Fibroblast of lung (primary cell): ENCODE measurements at regions not wholly inside any gene's neighbourhood (a gene's known extent, or its start where the extent isn't known, plus 50 kb on each side); places are given as distances from the start of the nearest gene placed in this dataset.

Experiments
- DNase-seq, 2 donors: peaks; one replicate each; pipeline versions ENCODE4 v3.0.0 to v3.0.0-alpha.2; 2010; ENCODE audit warnings: low read depth in 2 of 2
- H2AFZ ChIP-seq: 2 replicates; pipeline ENCODE4 v1.5.1; 2012; ENCODE audit warnings: low read length, control low read depth, inconsistent platforms
- H3K27ac ChIP-seq: 2 replicates; pipeline ENCODE4 v1.5.1; 2011; ENCODE audit warnings: low read length, control low read depth; ENCODE audit not compliant: insufficient read depth
- H3K27me3 ChIP-seq: 2 replicates; pipeline ENCODE4 v1.5.1; 2011; ENCODE audit warnings: mild to moderate bottlenecking, low read length; ENCODE audit not compliant: control insufficient read depth, insufficient read depth
- H3K36me3 ChIP-seq: 2 replicates; pipeline ENCODE4 v1.5.1; 2011; ENCODE audit warnings: low read length; ENCODE audit not compliant: control insufficient read depth, insufficient read depth
- H3K4me1 ChIP-seq: 2 replicates; pipeline ENCODE4 v1.5.1; 2011; ENCODE audit warnings: low read length; ENCODE audit not compliant: control insufficient read depth, insufficient read depth; ENCODE audit errors: extremely low read depth
- H3K4me2 ChIP-seq: 2 replicates; pipeline ENCODE4 v1.5.1; 2011; ENCODE audit warnings: low read length, control low read depth; ENCODE audit not compliant: insufficient read depth; ENCODE audit errors: extremely low read depth
- H3K4me3 ChIP-seq, 4 experiments: fragments of 200-600 bp in 1 of 4; sonication (generic) in 1 of 4; replicated peaks in 1 of 4; 2 replicates each; pipeline ENCODE4 v1.5.1; 2011 to 2016; ENCODE audit warnings: low read length in 4 of 4, low read depth in 3 of 4, mild to moderate bottlenecking in 3 of 4, control low read depth in 2 of 4, inconsistent platforms in 1 of 4, mixed read lengths in 1 of 4; ENCODE audit not compliant: insufficient read depth in 1 of 4; ENCODE audit errors: control extremely low read depth in 1 of 4
- H3K79me2 ChIP-seq: 2 replicates; pipeline ENCODE4 v1.5.1; 2012; ENCODE audit warnings: mild to moderate bottlenecking, low read length, inconsistent platforms; ENCODE audit not compliant: control insufficient read depth, insufficient read depth
- H3K9ac ChIP-seq: 2 replicates; pipeline ENCODE4 v1.5.1; 2011; ENCODE audit warnings: mild to moderate bottlenecking, low read length, control low read depth; ENCODE audit not compliant: insufficient read depth
- H3K9me3 ChIP-seq: 2 replicates; pipeline ENCODE4 v1.5.1; 2012; ENCODE audit warnings: low read depth, low read length; ENCODE audit not compliant: control insufficient read depth, insufficient read depth
- H4K20me1 ChIP-seq: 2 replicates; pipeline ENCODE4 v1.5.1; 2011; ENCODE audit warnings: low read length; ENCODE audit not compliant: control insufficient read depth, insufficient read depth; ENCODE audit errors: extremely low read depth
- CTCF ChIP-seq, 2 donors: IDR thresholded peaks in 1 of 2; conservative IDR thresholded peaks in 1 of 2; 1 replicate in 1 of 2; 2 replicates in 1 of 2; pipeline ENCODE4 v1.5.1; 2011 to 2012; ENCODE audit warnings: low read length in 2 of 2, control low read depth in 1 of 2, inconsistent platforms in 1 of 2, low read depth in 1 of 2, mild to moderate bottlenecking in 1 of 2
- EZH2 ChIP-seq: IDR thresholded peaks from 2 replicates; pipeline ENCODE4 v1.5.1; 2012; ENCODE audit warnings: low read length, control low read depth, mild to moderate bottlenecking; ENCODE audit errors: missing control alignments

GRCh38 chr21:20570824-20571232 is 427.4 kb upstream of the NCAM2 start:
- no peak overlapping the region for H2AFZ ChIP-seq
- H4K20me1 ChIP-seq, result no peaks in the 10 kb centered on the region
- no peak for DNase-seq
- H3K36me3 ChIP-seq, result no peaks in the 10 kb centered on the region
- no peak overlapping the region for H3K4me3 ChIP-seq
- H3K79me2 ChIP-seq, result no peaks in the 10 kb centered on the region
- TF ChIP-seq EZH2 (no peak), CTCF (conservative IDR thresholded peaks at IDR 0.05 in 1 of 2, IDR thresholded peaks at IDR 0.05 in 1 of 2; ENCODE audit: low read depth in 1 of 2, low read length in 2 of 2) (no peak)
- H3K4me1 ChIP-seq, result no peaks in the 10 kb centered on the region
- H3K27me3 ChIP-seq, result no peaks in the 10 kb centered on the region
- no peak overlapping the region for H3K9ac ChIP-seq
- H3K4me2 ChIP-seq, result no peak overlapping the region
- H3K27ac ChIP-seq, result no peak overlapping the region
- no peaks in the 10 kb centered on the region for H3K9me3 ChIP-seq

DNA sequence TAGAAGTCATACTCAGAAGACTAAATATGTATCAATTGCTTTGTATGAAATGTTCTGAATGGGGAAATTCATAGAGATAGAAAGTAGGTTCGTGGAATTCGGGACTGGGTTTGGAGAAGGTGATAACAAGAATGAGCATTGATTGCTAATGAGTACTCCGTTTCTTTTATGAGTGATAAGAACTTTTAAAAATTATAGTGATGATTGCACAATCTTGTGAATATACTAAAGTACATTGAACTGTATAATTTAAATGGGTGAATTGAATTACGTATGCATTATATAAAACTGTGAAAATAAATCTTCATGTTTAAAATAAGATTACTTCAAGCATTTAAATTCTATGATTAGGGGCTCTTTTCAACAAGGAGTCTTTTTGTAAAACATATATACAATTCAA is 425.6 kb upstream of the NCAM2 start:
- Histone ChIP-seq H3K9ac (no peak overlapping the region), H3K36me3 (no peaks in the 10 kb centered on the region), H3K27ac (no peak overlapping the region), H3K4me3 (no peak overlapping the region), H2AFZ (no peak overlapping the region), H3K79me2 (no peaks in the 10 kb centered on the region), H4K20me1 (no peaks in the 10 kb centered on the region), H3K27me3 (no peaks in the 10 kb centered on the region), H3K4me1 (no peaks in the 10 kb centered on the region), H3K4me2 (no peak overlapping the region), H3K9me3 (no peaks in the 10 kb centered on the region)
- no peak for TF ChIP-seq EZH2
- TF ChIP-seq CTCF (conservative IDR thresholded peaks at IDR 0.05 in 1 of 2, IDR thresholded peaks at IDR 0.05 in 1 of 2; ENCODE audit: low read depth in 1 of 2, low read length in 2 of 2), result no peak
- no peak for DNase-seq

DNA sequence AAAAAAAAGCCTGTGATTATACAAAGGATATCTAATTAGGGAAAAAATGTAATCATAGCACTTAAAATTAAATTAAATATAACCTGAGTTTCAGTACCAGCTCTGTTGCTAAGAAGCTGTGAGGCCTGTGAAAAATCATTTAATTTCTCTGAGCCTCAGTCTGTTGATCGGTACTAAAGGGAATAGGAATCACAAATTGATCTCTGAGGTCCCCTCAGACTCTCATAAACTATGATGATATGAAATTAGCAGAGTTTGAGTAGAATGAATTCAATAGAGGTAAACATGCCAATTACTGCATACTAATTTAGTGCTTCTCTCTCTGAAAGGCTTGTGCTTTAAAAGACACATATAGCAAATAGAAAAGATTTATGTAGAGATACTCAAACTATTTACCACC is 416.8 kb upstream of the NCAM2 start:
- H3K36me3 ChIP-seq, result no peaks in the 10 kb centered on the region
- no peak overlapping the region for H3K4me2 ChIP-seq
- DNase-seq, result no peak
- no peaks in the 10 kb centered on the region for H4K20me1 ChIP-seq
- no peak overlapping the region for H3K4me3 ChIP-seq
- H3K4me1 ChIP-seq, result no peaks in the 10 kb centered on the region
- no peaks in the 10 kb centered on the region for H3K79me2 ChIP-seq
- no peaks in the 10 kb centered on the region for H3K27me3 ChIP-seq
- no peak overlapping the region for H3K27ac ChIP-seq
- H3K9me3 ChIP-seq, result no peaks in the 10 kb centered on the region
- H3K9ac ChIP-seq, result no peak overlapping the region
- no peak overlapping the region for H2AFZ ChIP-seq
- TF ChIP-seq EZH2 (no peak), CTCF (conservative IDR thresholded peaks at IDR 0.05 in 1 of 2, IDR thresholded peaks at IDR 0.05 in 1 of 2; ENCODE audit: low read depth in 1 of 2, low read length in 2 of 2) (no peak)
